ENCODE measurements at regions not wholly inside any gene's neighbourhood (a gene's known extent, or its start where the extent isn't known, plus 50 kb on each side); places are given as distances from the start of the nearest gene placed in this dataset.

DNA sequence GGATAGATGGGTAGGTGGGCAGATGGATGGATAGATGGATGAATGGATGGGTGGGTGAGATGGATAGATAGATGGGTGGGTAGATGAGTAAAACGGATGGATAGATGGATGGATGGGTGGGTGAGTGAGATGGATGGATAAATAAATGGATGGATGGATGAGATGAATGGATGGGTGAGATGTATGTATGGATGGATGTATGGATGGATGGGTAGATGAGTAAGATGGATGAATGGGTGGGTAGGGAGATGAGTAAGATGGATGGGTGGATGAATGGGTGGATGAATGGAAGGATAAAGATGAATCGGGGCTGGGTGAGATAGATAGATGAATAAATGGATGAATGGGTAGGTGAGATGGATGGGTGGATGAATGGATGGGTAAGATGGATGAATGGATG, 210.1 kb downstream of the TFAP2C start:
- DNase-seq: no peak

DNA sequence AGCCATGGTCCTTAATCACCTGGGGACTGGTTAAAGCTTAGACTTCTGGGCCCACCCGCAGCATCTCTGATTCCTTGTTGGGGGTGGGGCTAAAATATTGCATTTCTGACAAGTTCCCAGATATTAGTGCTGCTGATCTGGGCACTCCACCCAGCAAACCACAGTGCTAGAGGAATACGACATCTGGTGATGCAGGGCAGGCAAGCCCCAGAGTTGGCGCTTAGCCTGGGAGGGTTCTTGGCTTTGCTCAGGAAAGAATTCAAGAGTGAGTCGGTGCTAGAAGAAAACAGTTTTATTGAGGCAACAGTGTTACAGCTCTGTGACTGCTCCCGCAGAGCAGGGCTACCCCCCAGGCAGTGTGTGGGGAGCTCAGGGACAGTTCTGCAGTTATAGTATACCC, 210.7 kb downstream of the TFAP2C start:
- DNase-seq: no peak

DNA sequence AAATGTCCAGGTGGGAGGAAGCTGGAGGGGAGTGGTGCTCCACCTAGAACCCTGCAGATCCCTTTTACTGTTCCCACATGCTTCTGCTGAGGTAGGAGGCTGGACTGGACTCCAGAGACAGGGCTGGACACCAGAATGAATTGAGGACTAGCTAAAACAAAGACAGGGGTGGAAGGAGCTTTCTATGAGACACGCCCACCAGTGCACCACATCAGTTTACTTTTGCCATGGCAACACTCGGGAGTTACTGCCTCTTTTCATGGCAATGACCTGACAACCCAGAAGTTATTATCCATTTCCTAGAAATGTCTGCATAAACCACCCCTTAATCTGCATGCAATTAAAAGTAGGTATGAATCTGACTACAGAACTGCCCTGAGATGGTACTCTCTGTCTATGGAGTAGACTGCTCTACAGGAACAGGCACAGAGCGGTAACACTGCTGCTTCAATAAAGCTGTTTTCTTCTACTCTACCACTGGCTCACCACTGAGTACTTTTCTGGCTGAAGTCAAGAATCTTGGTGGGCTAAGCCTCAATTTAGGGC, 211.7 kb downstream of the TFAP2C start:
- DNase-seq: no peak

DNA sequence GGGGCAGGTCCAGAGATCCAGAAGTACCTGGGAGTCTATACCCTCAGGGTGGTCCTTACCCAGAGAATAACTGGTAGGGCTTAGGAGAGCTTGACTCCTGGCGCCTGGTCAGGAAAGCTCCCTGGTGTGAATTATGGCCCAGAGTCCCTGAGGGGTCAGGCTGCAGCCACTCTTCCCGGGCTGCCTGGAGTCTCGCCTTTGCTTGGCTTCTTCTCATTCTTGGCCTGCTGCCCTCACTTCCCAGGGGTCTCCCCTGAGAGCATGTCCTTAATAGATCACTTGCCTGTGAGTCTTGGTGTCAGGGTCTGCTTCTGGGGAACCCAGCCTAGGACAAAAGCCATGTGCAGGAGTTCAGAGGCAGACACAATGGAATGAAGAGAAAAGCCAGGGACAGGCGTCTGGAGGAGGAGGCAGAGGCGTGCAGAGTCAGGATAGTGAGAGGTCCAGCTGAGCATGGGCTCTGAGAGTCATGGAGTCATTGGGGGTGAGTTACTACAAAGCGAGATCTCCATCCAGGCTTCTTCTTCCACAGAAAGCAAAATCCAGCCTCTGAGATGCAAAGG, 212.3 kb downstream of the TFAP2C start:
- no peak for DNase-seq

DNA sequence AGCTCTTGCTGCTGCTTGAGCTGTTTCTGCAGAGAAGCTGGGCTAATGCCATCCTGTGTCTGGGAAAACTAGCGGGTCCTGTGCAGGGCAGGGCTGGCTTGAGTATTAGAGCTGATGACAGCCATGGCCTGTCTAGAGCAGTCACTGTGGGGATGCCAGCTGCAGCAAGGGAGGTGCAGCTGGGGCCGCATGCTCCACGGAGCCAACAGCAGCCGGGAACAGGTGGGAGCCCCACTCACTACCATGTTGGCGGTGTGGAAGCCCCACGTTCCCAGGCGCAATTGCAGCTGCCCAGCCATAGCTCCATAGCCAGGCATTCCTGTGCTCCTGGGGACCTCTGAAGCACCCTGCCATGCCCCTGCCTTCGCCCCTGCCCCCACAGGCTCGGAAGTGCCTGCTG, 212.9 kb downstream of the TFAP2C start:
- no peak for DNase-seq

DNA sequence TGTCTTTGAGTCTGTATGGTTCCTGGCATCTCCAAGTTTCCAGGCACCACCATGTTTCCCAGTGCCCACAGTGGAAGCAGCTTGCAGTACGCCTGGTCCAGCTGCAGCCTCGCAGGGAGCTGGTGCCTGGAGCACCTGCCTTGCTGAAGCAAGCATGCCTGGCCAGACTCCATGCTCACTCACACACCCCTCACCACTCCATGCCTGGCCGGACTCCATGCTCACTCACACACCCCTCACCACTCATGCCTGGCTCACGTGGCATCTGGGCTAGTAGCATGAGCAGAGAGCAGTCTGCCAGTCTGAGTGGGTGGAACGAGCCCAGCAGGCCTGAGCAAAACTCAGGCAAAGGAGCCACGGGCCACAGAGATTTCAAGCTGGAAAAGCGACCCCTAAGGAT, 214.3 kb downstream of the TFAP2C start:
- no peak for DNase-seq

DNA sequence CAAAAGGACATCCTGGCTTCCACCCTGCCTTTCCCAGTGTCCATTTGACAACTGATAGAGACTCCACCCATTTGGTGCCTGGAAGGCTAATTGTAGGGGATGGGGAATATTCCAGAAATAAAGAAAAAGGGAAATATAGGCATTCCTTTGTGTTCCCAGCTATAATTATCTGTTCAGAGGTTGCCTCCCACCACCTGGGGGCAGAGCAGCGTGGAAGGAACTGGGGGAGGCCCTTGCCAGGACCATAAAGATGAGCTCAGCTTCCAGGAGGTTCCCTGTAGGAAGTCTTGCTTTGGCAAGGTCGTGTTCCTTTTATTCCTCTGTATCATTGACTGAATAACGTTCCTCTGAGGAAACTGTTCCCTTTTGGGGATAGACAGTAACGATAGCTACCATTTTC, 214.7 kb downstream of the TFAP2C start:
- DNase-seq: no peak

DNA sequence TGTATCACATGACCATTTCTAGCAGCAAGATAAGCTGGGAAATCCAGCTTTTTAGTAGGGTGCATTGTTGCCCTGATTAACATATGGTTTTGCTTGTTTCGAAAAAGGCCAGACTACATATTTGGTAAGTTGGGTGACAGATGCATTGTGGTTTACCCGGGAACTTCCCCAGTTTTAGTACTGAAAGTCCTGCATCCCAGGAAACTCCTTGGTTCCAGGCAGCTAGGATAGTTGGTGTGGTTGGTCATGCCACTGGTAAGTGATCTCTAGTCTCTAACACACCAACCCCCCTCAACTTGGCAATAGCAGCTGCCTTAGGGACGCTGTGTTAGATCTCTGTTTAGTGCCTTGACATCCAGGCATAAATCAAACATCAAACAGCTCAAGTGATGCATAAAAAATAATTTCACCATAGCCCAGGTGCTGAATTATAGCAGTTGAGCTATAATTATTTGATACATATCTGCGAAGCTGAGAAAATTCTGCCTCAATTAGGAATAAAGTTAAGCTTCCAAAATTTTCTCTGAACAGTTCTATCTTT, 216.5 kb downstream of the TFAP2C start:
- peak; percentile 2 for DNase-seq

DNA sequence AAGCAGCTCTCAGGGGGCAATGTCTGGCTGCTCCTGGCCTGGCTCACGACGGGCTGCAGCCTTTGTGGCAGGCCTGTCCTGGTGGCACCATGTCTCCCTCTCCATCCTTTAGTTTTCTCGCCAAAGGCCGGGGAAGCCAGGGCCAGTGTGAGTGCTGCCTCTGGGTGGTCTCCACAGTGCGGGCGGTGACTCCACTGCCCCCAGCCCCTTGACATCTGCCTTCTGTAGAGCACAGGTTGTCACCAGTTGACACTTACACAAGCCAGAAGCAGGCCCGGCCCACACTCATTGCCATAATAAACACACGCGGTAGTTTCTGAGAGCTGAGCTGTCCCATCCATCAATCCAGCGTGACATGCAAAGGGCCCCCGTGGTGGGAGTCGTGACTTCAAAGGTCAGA, 219.5 kb downstream of the TFAP2C start:
- DNase-seq: no peak

DNA sequence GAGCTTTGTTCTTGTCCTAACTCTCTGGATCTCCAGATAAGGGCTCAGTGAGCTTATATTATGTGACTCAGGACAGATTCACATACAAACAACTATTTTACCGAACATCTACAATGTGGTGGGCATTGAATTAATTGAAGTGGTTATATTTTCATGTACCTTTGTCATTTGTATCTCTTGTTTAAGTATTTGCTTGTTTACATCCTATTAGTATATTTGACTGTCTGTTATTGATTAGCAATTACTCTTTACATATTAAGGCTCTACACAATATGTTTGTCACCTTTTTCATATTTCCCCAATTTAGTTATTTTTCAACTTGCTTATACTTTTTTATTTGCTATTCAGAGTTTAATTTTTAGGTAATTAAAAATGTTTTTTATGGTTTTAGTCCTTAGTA, 222.4 kb downstream of the TFAP2C start:
- no peak for DNase-seq

DNA sequence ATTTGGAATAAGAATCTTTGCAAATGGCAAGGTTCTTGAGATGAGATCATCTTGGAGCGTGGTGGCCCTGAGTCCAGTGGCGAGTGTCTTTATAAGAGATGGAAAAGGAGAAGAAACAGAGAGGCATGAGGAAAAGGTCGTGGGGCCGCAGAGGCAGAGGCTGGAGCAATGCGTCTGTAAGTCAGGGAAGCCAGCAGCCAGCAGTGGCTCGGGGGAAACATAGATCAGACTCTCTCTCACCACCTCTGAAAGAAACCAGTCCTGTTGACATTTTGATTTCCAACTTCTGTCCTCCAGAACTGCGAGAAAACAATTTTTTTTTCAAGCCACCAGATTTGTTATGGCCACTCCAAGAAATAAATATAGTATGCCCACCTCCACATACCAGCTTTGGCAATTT, 226.6 kb downstream of the TFAP2C start:
- DNase-seq: peak; percentile 4

DNA sequence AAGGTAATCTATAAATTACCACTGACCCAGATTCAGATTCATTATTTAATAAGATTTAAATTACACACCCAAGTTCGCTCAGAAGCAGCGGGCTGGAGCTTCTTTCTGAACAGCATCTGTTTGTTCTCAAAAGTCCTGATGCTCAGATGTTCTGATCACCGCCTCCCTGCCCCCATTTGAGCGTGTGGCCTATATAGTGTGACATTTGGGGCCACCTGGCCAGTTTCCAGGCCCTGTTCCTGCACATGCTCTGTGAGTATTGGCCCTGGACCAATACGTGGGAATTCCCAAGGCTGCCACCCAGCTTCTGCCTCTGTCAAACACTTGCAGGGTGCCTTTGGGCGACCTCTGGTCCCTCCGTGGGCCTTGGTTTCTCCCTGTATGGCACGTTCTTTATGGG, 228.8 kb downstream of the TFAP2C start:
- no peak for DNase-seq

DNA sequence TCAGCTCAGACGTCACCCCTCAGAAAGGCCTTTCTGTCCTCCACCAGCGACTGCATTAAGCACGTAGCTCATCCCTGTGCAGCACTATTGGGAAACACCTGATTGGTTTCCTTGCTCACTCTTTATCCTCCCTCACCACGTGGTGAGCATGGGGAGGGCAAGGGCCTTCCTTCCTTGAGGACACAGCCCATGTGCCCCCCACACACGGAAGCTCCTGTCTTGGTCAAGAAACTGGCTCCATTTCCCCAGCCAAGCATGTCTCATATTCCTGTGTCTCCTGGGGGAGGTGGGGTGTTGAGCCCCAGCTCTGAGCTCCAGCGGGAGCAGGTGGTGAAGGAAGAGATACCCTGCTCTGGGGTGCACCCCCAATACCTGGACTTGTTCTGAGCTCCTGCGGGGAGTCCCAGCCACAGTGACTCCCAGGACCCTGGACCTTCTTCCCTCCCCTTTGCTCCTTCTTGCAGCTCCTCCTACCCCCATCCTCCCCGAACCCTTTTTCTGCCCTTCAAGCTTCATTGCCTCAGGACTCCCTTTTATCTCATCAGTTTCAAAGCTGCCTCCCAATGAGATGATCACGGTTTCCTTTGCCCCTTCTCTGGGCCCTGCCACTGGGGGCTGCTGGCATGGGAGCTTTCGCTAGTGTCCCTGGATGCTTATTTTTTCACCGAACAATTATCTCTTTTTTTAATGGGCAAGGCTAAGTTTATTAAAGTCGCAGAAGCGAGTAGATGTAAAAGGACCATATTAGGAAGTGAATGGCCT, 230.1 kb downstream of the TFAP2C start:
- no peak for DNase-seq

DNA sequence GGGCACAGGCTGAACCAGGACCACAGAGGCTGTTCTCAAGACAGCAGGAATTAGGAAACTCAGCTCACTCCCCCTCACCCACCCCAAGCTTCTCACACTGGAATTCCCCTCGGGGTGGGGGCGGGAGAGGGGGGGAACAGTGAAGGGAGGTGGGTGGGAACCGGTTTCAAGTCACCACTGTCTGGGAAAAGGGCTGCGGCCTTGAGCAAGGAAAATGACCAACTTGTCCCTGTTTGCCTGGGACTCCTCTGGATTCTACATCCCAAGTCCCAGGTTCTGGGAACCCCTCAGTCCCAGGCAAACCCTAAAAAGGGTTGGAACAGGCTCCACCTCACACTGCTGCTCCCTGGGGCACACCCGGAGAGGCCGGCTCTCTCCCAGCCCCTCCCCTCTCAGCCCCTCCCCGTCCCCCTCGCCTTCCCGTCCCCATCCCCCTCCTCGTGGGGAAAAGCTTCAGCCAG, 230.7 kb downstream of the TFAP2C start:
- peak; percentile 20 for DNase-seq

DNA sequence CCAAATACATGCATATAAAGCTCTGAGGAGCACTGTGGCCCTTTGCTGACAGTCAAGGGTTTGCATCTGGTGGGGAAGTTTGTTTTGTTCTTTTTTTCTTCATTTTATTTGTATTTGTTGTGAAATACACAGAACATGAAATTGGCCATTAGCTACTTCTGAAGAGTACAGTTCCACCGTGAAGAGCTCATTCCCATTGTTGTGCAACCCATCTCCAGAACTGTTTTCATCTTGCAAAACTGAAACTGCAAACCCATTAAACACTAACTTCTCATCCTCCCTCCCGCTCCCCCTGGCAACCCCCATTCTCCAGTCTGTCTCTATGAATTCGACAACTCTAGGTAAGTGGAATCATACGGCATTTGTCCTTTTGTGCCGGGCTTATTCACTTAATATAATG, 231.3 kb downstream of the TFAP2C start:
- peak; percentile 10 for DNase-seq

DNA sequence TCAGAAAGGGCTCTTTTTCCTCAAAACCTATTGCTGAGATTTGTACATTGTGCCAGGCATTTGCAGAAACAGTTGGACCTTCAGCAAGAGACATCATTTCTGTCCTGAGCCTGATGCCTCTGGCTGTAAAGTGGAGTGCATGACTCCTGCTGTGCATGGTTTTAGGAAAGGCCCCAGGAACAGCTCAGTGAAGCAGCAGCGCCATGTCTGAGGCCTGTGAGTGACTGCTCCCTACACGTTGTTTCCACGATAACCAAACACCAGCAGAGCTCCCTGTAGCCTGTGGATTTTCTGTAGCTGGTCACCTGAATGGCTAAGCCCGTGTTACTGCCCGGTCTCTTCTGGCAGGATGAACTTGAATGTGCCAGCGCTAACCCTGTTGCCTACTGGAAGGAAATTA, 232.5 kb downstream of the TFAP2C start:
- DNase-seq: no peak

DNA sequence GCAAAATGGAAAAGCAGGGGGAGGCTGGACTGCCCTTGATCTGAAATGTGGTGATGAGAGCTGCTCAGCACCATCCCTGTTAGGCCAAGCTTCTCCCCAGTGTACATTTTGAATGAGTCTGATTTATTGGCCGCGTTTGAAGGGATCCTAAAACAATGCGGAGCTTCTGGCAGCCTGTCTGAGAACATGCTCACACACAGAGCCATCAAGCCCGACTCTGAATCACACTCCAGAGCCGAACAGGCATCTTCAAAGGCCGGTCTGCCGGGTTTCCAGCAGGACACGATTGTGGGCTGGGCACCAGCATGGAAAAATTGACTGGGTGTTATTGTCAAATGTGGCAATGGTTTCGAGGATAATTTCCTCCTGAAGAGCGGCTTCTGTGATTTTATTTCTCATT, 235.9 kb downstream of the TFAP2C start:
- DNase-seq: peak; percentile 69

DNA sequence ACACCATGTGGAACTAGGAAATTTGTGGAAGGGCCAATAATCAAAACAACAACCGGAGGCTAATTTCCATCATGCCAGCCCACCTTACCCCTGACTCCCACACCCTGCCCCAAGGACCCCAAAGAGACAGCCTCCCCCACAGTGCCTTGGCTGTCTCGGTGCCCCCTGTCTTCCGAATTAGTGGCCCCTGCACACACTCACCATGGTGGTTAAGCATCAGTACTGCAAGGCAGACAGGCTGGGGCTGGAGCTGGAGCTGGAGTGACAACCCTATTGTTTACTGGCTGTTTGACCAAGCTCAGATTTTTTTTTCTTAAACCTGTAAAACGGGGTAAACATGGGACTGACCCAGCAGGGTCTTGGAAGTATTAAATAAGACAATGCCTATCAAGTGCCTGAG, 238.0 kb downstream of the TFAP2C start:
- no peak for DNase-seq

DNA sequence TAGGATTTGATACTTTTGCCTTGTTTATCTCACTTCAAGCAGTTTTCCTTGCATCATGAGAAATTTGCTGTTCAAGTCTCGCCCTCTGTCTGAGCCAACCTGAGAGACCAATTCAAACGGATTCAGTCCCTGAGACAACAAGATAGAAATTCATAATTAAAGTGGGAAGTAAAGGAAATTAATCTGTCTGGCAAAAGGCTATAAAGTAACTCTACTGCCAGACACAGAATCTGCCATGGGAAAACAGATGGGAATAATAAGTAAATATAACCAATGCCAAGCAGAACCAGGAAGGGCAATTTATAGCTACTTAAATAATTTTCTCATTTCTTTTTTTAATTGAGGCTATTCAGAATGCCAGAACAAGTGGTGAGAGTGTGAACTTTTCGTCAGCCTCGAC, 239.6 kb downstream of the TFAP2C start:
- DNase-seq: no peak

DNA sequence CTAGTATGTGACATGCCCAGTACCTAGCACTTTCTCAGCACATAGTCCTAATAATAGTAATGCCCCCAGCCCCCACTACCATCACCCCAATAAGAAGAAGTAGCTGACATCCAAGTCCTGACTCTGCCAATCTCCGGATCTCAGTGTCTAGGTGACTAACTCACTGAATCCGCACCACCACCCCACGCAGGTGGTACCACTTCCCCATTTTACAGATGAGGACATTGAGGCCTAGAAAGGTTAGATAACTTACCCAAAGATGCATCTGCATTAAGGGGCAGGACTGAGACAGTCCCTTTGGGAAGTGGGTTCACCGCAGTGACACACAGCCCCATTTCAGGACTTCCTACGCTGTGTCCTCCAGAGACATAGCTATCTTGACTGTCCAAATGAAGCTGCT, 241.2 kb downstream of the TFAP2C start:
- no peak for DNase-seq

DNA sequence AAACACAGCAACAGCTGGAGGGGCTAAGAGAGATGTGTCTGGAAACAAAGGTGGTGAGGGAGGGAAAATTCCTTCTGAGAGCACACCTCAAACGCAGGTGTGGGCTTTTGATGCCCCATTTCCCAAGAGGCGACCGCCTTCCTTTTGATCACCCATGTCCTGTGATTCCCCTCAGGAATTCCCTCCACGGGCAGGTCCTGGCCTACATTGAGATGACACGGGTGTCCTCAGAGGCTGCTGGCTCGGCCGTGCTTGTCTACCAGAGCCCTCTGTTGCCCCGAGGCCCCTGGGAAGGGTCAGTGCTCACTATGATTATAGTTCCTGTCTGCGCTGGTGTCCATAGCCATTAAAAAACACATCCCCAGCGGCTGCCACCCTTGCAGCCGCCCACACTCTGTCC, 242.6 kb downstream of the TFAP2C start:
- DNase-seq: no peak

DNA sequence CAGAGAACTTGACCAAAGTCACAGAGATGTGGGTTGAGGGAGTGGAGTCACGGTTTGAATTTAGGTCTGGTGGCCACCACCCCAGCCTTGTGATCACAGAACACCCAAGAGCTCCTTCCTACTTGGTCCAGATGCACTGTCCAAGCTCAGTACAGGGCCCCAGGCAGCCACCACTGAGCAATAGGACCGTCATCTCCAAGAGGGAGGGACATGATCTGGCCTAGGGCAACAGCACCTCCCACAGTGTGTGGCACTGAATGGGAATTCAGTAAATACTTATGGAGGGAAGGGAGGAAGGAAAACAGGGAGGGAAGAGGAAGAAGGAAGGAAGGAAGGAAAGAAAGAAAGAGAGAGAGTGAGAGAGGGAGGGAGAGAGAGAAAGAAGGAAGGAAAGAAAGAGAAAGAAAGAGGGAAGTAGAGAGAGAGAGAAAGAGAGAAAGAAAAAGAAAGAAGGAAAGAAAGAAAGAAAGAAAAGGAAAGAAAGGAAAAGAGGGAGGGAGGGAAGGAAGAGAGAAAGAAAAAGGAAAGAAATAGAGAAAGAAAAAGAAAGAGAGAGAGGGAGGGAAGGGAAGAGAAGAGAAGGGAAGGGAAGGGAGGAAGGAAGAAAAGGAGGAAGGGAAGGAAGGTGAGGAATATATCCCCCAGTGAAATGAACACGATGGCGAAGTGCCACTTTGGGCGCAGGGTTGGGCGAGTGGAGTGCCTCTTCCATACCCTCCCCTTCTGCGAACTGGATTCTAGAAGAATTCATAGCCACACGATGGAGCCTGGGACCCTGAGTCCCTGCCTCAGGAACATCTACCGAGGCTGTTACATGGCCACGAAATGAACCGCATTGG, 243.7 kb downstream of the TFAP2C start:
- DNase-seq: no peak

DNA sequence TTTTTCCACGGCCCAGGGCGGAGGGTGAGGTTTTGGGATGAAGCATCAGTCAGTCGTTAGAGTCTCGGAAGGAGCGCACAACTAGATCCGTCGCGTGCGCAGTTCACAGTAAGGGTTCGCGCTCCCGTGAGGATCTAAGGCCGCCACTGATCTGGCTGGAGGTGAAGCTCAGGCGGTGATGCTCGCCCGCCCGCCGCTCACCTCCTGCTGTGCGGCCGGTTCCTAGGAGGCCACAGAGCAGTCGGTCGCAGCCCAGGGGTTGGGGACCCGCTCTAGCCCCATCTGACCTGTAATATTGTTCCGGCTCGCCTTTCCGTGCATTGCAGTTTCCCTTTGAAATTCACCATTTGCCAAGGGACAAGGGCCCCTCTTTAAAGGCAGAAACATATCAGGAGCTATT, 244.7 kb downstream of the TFAP2C start:
- no peak for DNase-seq
